ENCODE measurements at regions not wholly inside any gene's neighbourhood (a gene's known extent, or its start where the extent isn't known, plus 50 kb on each side); places are given as distances from the start of the nearest gene placed in this dataset.
A peak's percentile ranks its signal among the peaks of the same experiment; 100 is the strongest.
"Not testable (repeated sequence)": the region's sequence is repeated elsewhere in the genome, so short reads cannot be mapped to it uniquely, and the experiment has no call there.

- no peaks in the 10 kb centered on the region for H3K9me3 Mint-ChIP-seq
- no peak overlapping the region for H3K4me3 Mint-ChIP-seq
- H3K4me1 Mint-ChIP-seq = peaks cover 3 to 4% of the 10 kb centered on the region in 2 donors
- no peak overlapping the region for H3K27ac Mint-ChIP-seq
- H3K27me3 Mint-ChIP-seq = peaks cover 0 to 8% of the 10 kb centered on the region in 2 donors
- ATAC-seq (replicated peaks) (no peak), DNase-seq (no peak)
- no peaks in the 10 kb centered on the region for H3K36me3 Mint-ChIP-seq
Measured at GRCh38 chr12:107503129-107503855, 182.3 kb upstream of the PWP1 start.

GRCh38 chr12:107503887-107504885 lies 181.4 kb upstream of the PWP1 start:
- no peak overlapping the region for H3K4me3 Mint-ChIP-seq
- ATAC-seq (replicated peaks) = no peak
- H3K4me1 Mint-ChIP-seq = peaks cover 3 to 4% of the 10 kb centered on the region in 2 donors
- no peak overlapping the region for H3K27ac Mint-ChIP-seq
- H3K9me3 Mint-ChIP-seq = no peaks in the 10 kb centered on the region
- H3K27me3 Mint-ChIP-seq = peaks cover 0 to 12% of the 10 kb centered on the region in 2 donors
- DNase-seq = no peak
- no peaks in the 10 kb centered on the region for H3K36me3 Mint-ChIP-seq

- no peak for DNase-seq
- no peaks in the 10 kb centered on the region for H3K36me3 Mint-ChIP-seq
- no peak for ATAC-seq (replicated peaks)
Measured at GRCh38 chr12:107509421-107509820, 176.2 kb upstream of the PWP1 start.

GRCh38 chr12:107510211-107510610 lies 175.4 kb upstream of the PWP1 start:
- ATAC-seq (replicated peaks) (no peak), DNase-seq (no peak)
- Mint-ChIP-seq H3K4me3 (no peak overlapping the region), H3K9me3 (no peaks in the 10 kb centered on the region), H3K4me1 (peaks cover 2 to 3% of the 10 kb centered on the region in 2 donors), H3K36me3 (no peaks in the 10 kb centered on the region), H3K27me3 (peaks cover 0 to 12% of the 10 kb centered on the region in 2 donors), H3K27ac (no peak overlapping the region)

More at GRCh38 chr12:107509421-107509820, 176.2 kb upstream of the PWP1 start:
- H3K27ac Mint-ChIP-seq = no peak overlapping the region
- H3K4me3 Mint-ChIP-seq = no peak overlapping the region
- no peaks in the 10 kb centered on the region for H3K9me3 Mint-ChIP-seq
- H3K27me3 Mint-ChIP-seq = peaks cover 0 to 12% of the 10 kb centered on the region in 2 donors
- H3K4me1 Mint-ChIP-seq = peaks cover 0 to 2% of the 10 kb centered on the region in 2 donors

GRCh38 chr12:107511292-107511691 lies 174.3 kb upstream of the PWP1 start:
- DNase-seq = no peak
- no peak overlapping the region for H3K27ac Mint-ChIP-seq
- no peak for ATAC-seq (replicated peaks)
- peaks cover 8% of the 10 kb centered on the region in 2 donors for H3K4me1 Mint-ChIP-seq
- H3K9me3 Mint-ChIP-seq = no peaks in the 10 kb centered on the region
- H3K4me3 Mint-ChIP-seq = no peak overlapping the region
- no peaks in the 10 kb centered on the region for H3K36me3 Mint-ChIP-seq
- peaks cover 0 to 12% of the 10 kb centered on the region in 2 donors for H3K27me3 Mint-ChIP-seq

GRCh38 chr12:107512391-107512790 lies 173.2 kb upstream of the PWP1 start:
- DNase-seq (no peak), ATAC-seq (replicated peaks) (no peak)
- Mint-ChIP-seq H3K36me3 (no peaks in the 10 kb centered on the region), H3K9me3 (peaks cover 0 to under 1% of the 10 kb centered on the region in 2 donors), H3K27me3 (peaks cover 0 to 12% of the 10 kb centered on the region in 2 donors), H3K4me1 (peaks cover 8% of the 10 kb centered on the region in 2 donors), H3K27ac (no peak overlapping the region), H3K4me3 (no peak overlapping the region)

GRCh38 chr12:107513184-107513583 lies 172.4 kb upstream of the PWP1 start:
- H3K36me3 Mint-ChIP-seq = no peaks in the 10 kb centered on the region
- H3K4me3 Mint-ChIP-seq = no peak overlapping the region
- peaks cover 8% of the 10 kb centered on the region in 2 donors for H3K4me1 Mint-ChIP-seq
- H3K27me3 Mint-ChIP-seq = peaks cover 0 to 4% of the 10 kb centered on the region in 2 donors
- ATAC-seq (replicated peaks) (no peak), DNase-seq (no peak)
- H3K9me3 Mint-ChIP-seq = peaks cover 0 to 2% of the 10 kb centered on the region in 2 donors
- no peak overlapping the region for H3K27ac Mint-ChIP-seq

GRCh38 chr12:107513636-107514400 lies 171.8 kb upstream of the PWP1 start:
- H3K4me1 Mint-ChIP-seq = peaks cover 8% of the 10 kb centered on the region in 2 donors
- H3K4me3 Mint-ChIP-seq = no peak overlapping the region
- no peak for ATAC-seq (replicated peaks)
- no peaks in the 10 kb centered on the region for H3K36me3 Mint-ChIP-seq
- H3K27me3 Mint-ChIP-seq = peaks cover 0 to 3% of the 10 kb centered on the region in 2 donors
- peaks cover 0 to 2% of the 10 kb centered on the region in 2 donors for H3K9me3 Mint-ChIP-seq
- H3K27ac Mint-ChIP-seq = no peak overlapping the region
- no peak for DNase-seq

- Mint-ChIP-seq H3K27me3 (no peaks in the 10 kb centered on the region), H3K36me3 (no peaks in the 10 kb centered on the region), H3K9me3 (peaks cover 0 to 2% of the 10 kb centered on the region in 2 donors), H3K4me1 (peaks cover 8% of the 10 kb centered on the region in 2 donors), H3K27ac (no peak overlapping the region), H3K4me3 (no peak overlapping the region)
- no peak for ATAC-seq (replicated peaks)
- DNase-seq = no peak
Measured at GRCh38 chr12:107514887-107515445, 170.6 kb upstream of the PWP1 start.

GRCh38 chr12:107515446-107515958 lies 170.1 kb upstream of the PWP1 start:
- Mint-ChIP-seq H3K27me3 (no peaks in the 10 kb centered on the region), H3K27ac (no peak overlapping the region), H3K9me3 (peaks cover 0 to 2% of the 10 kb centered on the region in 2 donors), H3K4me3 (no peak overlapping the region), H3K36me3 (no peaks in the 10 kb centered on the region), H3K4me1 (peaks cover 6 to 8% of the 10 kb centered on the region in 2 donors)
- peak; percentile 17 for DNase-seq
- peak; percentile 80 to 94 for ATAC-seq (replicated peaks)

- H3K4me1 Mint-ChIP-seq; H3K27ac Mint-ChIP-seq; DNase-seq; ATAC-seq (replicated peaks); H3K36me3 Mint-ChIP-seq; H3K9me3 Mint-ChIP-seq; H3K27me3 Mint-ChIP-seq; H3K4me3 Mint-ChIP-seq: not testable (repeated sequence)
Measured at GRCh38 chr12:107517816-107518215, 167.8 kb upstream of the PWP1 start.

GRCh38 chr12:107518868-107519267 lies 166.7 kb upstream of the PWP1 start:
- ATAC-seq (replicated peaks) (no peak), DNase-seq (no peak)

More at GRCh38 chr12:107518868-107519267, 166.7 kb upstream of the PWP1 start:
- Mint-ChIP-seq H3K9me3 (peaks cover 6 to 7% of the 10 kb centered on the region in 2 donors), H3K27me3 (no peaks in the 10 kb centered on the region), H3K27ac (no peak overlapping the region), H3K36me3 (peaks cover 0 to 2% of the 10 kb centered on the region in 2 donors), H3K4me1 (peaks cover 6 to 8% of the 10 kb centered on the region in 2 donors), H3K4me3 (no peak overlapping the region)

Measured in stimulated activated naive B cell treated with anti-CD40 and anti-IgM and Interleukin-4, amounts not matched to agents 10 μg/mL and 1 μg/mL and 100 μg/mL, for 72 hours (primary cell).